ENCODE measurements at regions not wholly inside any gene's neighbourhood (a gene's known extent, or its start where the extent isn't known, plus 50 kb on each side); places are given as distances from the start of the nearest gene placed in this dataset.

GRCh38 chr5:109571785-109572184, 117.9 kb upstream of the MAN2A1 start:
- DNase-seq = no peak
- no peak for FAIRE-seq

GRCh38 chr5:109570362-109570874, 119.3 kb upstream of the MAN2A1 start:
- Histone ChIP-seq H3K4me1 (ENCODE audit: control insufficient read depth in 2 of 3, insufficient read depth in 2 of 3, low read depth in 1 of 3, low read length in 3 of 3) (no peaks in the 10 kb centered on the region), H3K27ac (ENCODE audit: low read depth in 2 of 2, low read length in 2 of 2) (no peak overlapping the region), H3K9me3 (ENCODE audit: control insufficient read depth in 2 of 3, insufficient read depth in 1 of 3, low read length in 3 of 3) (no peaks in the 10 kb centered on the region), H3K9ac (ENCODE audit: low read length in 3 of 3) (no peak overlapping the region), H3K36me3 (ENCODE audit: control insufficient read depth in 2 of 3, insufficient read depth in 3 of 3, low read length in 3 of 3) (no peaks in the 10 kb centered on the region), H3K27me3 (ENCODE audit: control insufficient read depth, insufficient read depth, low read length) (no peaks in the 10 kb centered on the region), H3K4me3 (ENCODE audit: low read length in 3 of 3) (no peak overlapping the region)
- no peak for DNase-seq
- no peak for FAIRE-seq
- TF ChIP-seq CTCF (IDR thresholded peaks at IDR 0.05; ENCODE audit: borderline replicate concordance, extremely low read depth, insufficient read depth) = no peak
- intact Hi-C loops (cut with DNase I) = no loop called here

More at GRCh38 chr5:109571785-109572184, 117.9 kb upstream of the MAN2A1 start:
- H3K4me1 ChIP-seq (ENCODE audit: control insufficient read depth in 2 of 3, insufficient read depth in 2 of 3, low read depth in 1 of 3, low read length in 3 of 3) = no peaks in the 10 kb centered on the region
- H3K9me3 ChIP-seq (ENCODE audit: control insufficient read depth in 2 of 3, insufficient read depth in 1 of 3, low read length in 3 of 3) = no peaks in the 10 kb centered on the region
- H3K27me3 ChIP-seq (ENCODE audit: control insufficient read depth, insufficient read depth, low read length) = no peaks in the 10 kb centered on the region
- TF ChIP-seq CTCF (IDR thresholded peaks at IDR 0.05; ENCODE audit: borderline replicate concordance, extremely low read depth, insufficient read depth) = no peak
- no peak overlapping the region for H3K27ac ChIP-seq (ENCODE audit: low read depth in 2 of 2, low read length in 2 of 2)
- H3K4me3 ChIP-seq (ENCODE audit: low read length in 3 of 3) = no peak overlapping the region
- no peaks in the 10 kb centered on the region for H3K36me3 ChIP-seq (ENCODE audit: control insufficient read depth in 2 of 3, insufficient read depth in 3 of 3, low read length in 3 of 3)
- no peak overlapping the region for H3K9ac ChIP-seq (ENCODE audit: low read length in 3 of 3)
- intact Hi-C loops (cut with DNase I) = no loop called here

- intact Hi-C loops (cut with DNase I) = no loop called here
- no peaks in the 10 kb centered on the region for H3K4me1 ChIP-seq (ENCODE audit: control insufficient read depth in 2 of 3, insufficient read depth in 2 of 3, low read depth in 1 of 3, low read length in 3 of 3)
- no peak overlapping the region for H3K4me3 ChIP-seq (ENCODE audit: low read length in 3 of 3)
- no peak overlapping the region for H3K9ac ChIP-seq (ENCODE audit: low read length in 3 of 3)
- FAIRE-seq (no peak), DNase-seq (no peak)
- no peak for TF ChIP-seq CTCF (IDR thresholded peaks at IDR 0.05; ENCODE audit: borderline replicate concordance, extremely low read depth, insufficient read depth)
- no peak overlapping the region for H3K27ac ChIP-seq (ENCODE audit: low read depth in 2 of 2, low read length in 2 of 2)
- H3K36me3 ChIP-seq (ENCODE audit: control insufficient read depth in 2 of 3, insufficient read depth in 3 of 3, low read length in 3 of 3) = no peaks in the 10 kb centered on the region
- no peaks in the 10 kb centered on the region for H3K27me3 ChIP-seq (ENCODE audit: control insufficient read depth, insufficient read depth, low read length)
- no peaks in the 10 kb centered on the region for H3K9me3 ChIP-seq (ENCODE audit: control insufficient read depth in 2 of 3, insufficient read depth in 1 of 3, low read length in 3 of 3)
These were observed 122.2 kb upstream of the MAN2A1 start for GRCh38 chr5:109567374-109568044.
